ENCODE measurements at regions not wholly inside any gene's neighbourhood (a gene's known extent, or its start where the extent isn't known, plus 50 kb on each side); places are given as distances from the start of the nearest gene placed in this dataset.

DNA sequence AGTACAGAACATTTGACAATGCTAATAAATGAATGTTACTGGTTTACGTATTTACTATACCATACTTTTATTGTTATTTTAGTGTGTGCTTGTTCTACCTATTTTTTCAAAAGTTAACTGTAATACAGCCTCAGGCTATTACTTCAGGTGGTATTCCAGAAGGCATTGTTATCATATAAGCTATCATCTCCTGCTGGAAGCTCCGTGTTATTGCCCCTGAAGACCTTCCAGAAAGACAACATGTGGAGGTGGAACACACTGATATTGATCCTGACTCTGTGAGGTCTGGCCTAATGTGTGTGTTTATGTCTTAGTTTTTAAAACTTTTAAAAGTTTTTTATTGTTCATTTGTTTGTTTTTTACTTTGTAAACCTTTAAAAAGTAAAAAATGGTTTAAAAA, 509.8 kb upstream of the SPRY2 start:
- 88% methylated on average over 1 of the region's 2 CpGs for WGBS (ENCODE audit: insufficient coverage)
- peaks cover 0 to 3% (median 0%) of the 10 kb centered on the region in 7 donors for H3K9me3 Mint-ChIP-seq
- no peaks in the 10 kb centered on the region for H3K27me3 ChIP-seq (ENCODE audit: control insufficient read depth in 2 of 2, insufficient read depth in 2 of 2, low read length in 2 of 2)
- H3K4me3 ChIP-seq (replicated peaks in 1 of 3; ENCODE audit: low read depth in 2 of 3, low read length in 3 of 3), result no peak overlapping the region
- no peaks in the 10 kb centered on the region for H3K36me3 ChIP-seq (replicated peaks in 1 of 2; ENCODE audit: control insufficient read depth in 1 of 2, insufficient read depth in 2 of 2, low read length in 2 of 2)
- TF ChIP-seq CTCF (IDR thresholded peaks at IDR 0.05), result no peak
- no peak overlapping the region for H3K9ac ChIP-seq (ENCODE audit: insufficient read depth, low read length, poor library complexity, severe bottlenecking)
- H4K20me1 ChIP-seq (ENCODE audit: insufficient read depth, low read length), result no peaks in the 10 kb centered on the region
- no peaks in the 10 kb centered on the region for H3K79me2 ChIP-seq (ENCODE audit: insufficient read depth, low read length)
- peaks cover 0 to 3% (median 0%) of the 10 kb centered on the region in 3 donors for H3K27me3 Mint-ChIP-seq (ENCODE audit: low read depth in 3 of 3)
- H3K9me3 ChIP-seq (replicated peaks in 1 of 2; ENCODE audit: control insufficient read depth in 1 of 2, insufficient read depth in 1 of 2, low read length in 2 of 2), result no peaks in the 10 kb centered on the region
- no peaks in the 10 kb centered on the region for H3K4me1 ChIP-seq (ENCODE audit: control insufficient read depth in 1 of 2, insufficient read depth in 2 of 2, low read length in 2 of 2)
- no peak overlapping the region for H3K27ac ChIP-seq (ENCODE audit: low read depth in 1 of 2, low read length in 2 of 2)
- H3K27ac Mint-ChIP-seq, result no peak overlapping the region
- H3K4me3 Mint-ChIP-seq, result no peak overlapping the region
- no peaks in the 10 kb centered on the region for H3K36me3 Mint-ChIP-seq
- H3K4me1 Mint-ChIP-seq, result no peaks in the 10 kb centered on the region
- intact Hi-C loops (cut with micrococcal nuclease), result no loop called here
- no peak for DNase-seq
- H2AFZ ChIP-seq (ENCODE audit: insufficient read depth, low read depth, low read length, poor library complexity, severe bottlenecking), result no peak overlapping the region
- no peak overlapping the region for H3K4me2 ChIP-seq (replicated peaks; ENCODE audit: extremely low read depth, low read length, poor library complexity, severe bottlenecking)

GRCh38 chr13:80844164-80844563, 503.2 kb upstream of the SPRY2 start:
- WGBS (ENCODE audit: insufficient coverage), result no CpG with 5 or more reads among the region's 1 CpG

More at GRCh38 chr13:80844164-80844563, 503.2 kb upstream of the SPRY2 start:
- no peak for TF ChIP-seq CTCF (IDR thresholded peaks at IDR 0.05)
- Histone ChIP-seq H3K4me1 (ENCODE audit: control insufficient read depth in 1 of 2, insufficient read depth in 2 of 2, low read length in 2 of 2) (no peaks in the 10 kb centered on the region), H3K27me3 (ENCODE audit: control insufficient read depth in 2 of 2, insufficient read depth in 2 of 2, low read length in 2 of 2) (no peaks in the 10 kb centered on the region), H2AFZ (ENCODE audit: insufficient read depth, low read depth, low read length, poor library complexity, severe bottlenecking) (no peak overlapping the region), H3K79me2 (ENCODE audit: insufficient read depth, low read length) (no peaks in the 10 kb centered on the region), H3K9me3 (replicated peaks in 1 of 2; ENCODE audit: control insufficient read depth in 1 of 2, insufficient read depth in 1 of 2, low read length in 2 of 2) (no peaks in the 10 kb centered on the region), H3K36me3 (replicated peaks in 1 of 2; ENCODE audit: control insufficient read depth in 1 of 2, insufficient read depth in 2 of 2, low read length in 2 of 2) (no peaks in the 10 kb centered on the region), H3K4me2 (replicated peaks; ENCODE audit: extremely low read depth, low read length, poor library complexity, severe bottlenecking) (no peak overlapping the region), H3K4me3 (replicated peaks in 1 of 3; ENCODE audit: low read depth in 2 of 3, low read length in 3 of 3) (no peak overlapping the region), H3K9ac (ENCODE audit: insufficient read depth, low read length, poor library complexity, severe bottlenecking) (no peak overlapping the region), H3K27ac (ENCODE audit: low read depth in 1 of 2, low read length in 2 of 2) (no peak overlapping the region), H4K20me1 (ENCODE audit: insufficient read depth, low read length) (no peaks in the 10 kb centered on the region)
- Mint-ChIP-seq H3K9me3 (peaks cover 0 to 3% (median 2%) of the 10 kb centered on the region in 7 donors), H3K4me1 (no peaks in the 10 kb centered on the region), H3K27me3 (ENCODE audit: low read depth in 3 of 3) (no peaks in the 10 kb centered on the region), H3K36me3 (no peaks in the 10 kb centered on the region), H3K4me3 (no peak overlapping the region), H3K27ac (no peak overlapping the region)
- DNase-seq, result no peak
- intact Hi-C loops (cut with micrococcal nuclease), result no loop called here

All from CD14-positive monocyte (primary cell).